LNCaP clone FGC (cell line): ENCODE measurements at regions not wholly inside any gene's neighbourhood (a gene's known extent, or its start where the extent isn't known, plus 50 kb on each side); places are given as distances from the start of the nearest gene placed in this dataset.

ENCODE experiments used
- DNase-seq: peaks from one replicate; pipeline ENCODE4 v3.0.0-alpha.2; 2011; ENCODE audit warnings: low read depth
- H3K4me3 ChIP-seq: 2 replicates; pipeline ENCODE4 v1.5.1; 2011; ENCODE audit warnings: mild to moderate bottlenecking, low read depth, low read length, control low read depth
- CTCF ChIP-seq: IDR thresholded peaks from 2 replicates; pipeline ENCODE4 v1.5.1; 2012; ENCODE audit warnings: mild to moderate bottlenecking; ENCODE audit not compliant: control insufficient read depth, insufficient read depth; ENCODE audit errors: extremely low read depth

GRCh38 chr2:204112084-204112770 lies 175.7 kb downstream of the ICOS start:
- H3K4me3 ChIP-seq: no peak overlapping the region
- TF ChIP-seq CTCF: no peak
- DNase-seq: no peak

- no peak for TF ChIP-seq CTCF
- no peak overlapping the region for H3K4me3 ChIP-seq
- DNase-seq: no peak
Observed at GRCh38 chr2:204114295-204115136, 178.0 kb downstream of the ICOS start.

- TF ChIP-seq CTCF: no peak
- no peak overlapping the region for H3K4me3 ChIP-seq
- no peak for DNase-seq
Observed at GRCh38 chr2:204115137-204116056, 178.8 kb downstream of the ICOS start.

GRCh38 chr2:204116159-204116792 lies 179.7 kb downstream of the ICOS start:
- TF ChIP-seq CTCF: no peak
- no peak overlapping the region for H3K4me3 ChIP-seq
- DNase-seq: no peak

GRCh38 chr2:204122425-204122824 lies 185.9 kb downstream of the ICOS start:
- DNase-seq: no peak
- TF ChIP-seq CTCF: no peak

GRCh38 chr2:204124140-204124750 lies 187.7 kb downstream of the ICOS start:
- no peak for TF ChIP-seq CTCF
- DNase-seq: no peak
- H3K4me3 ChIP-seq: no peak overlapping the region

More at GRCh38 chr2:204122425-204122824, 185.9 kb downstream of the ICOS start:
- no peak overlapping the region for H3K4me3 ChIP-seq
